WERI-Rb-1 (cell line): ENCODE measurements at regions not wholly inside any gene's neighbourhood (a gene's known extent, or its start where the extent isn't known, plus 50 kb on each side); places are given as distances from the start of the nearest gene placed in this dataset.

Experiments
- DNase-seq: peaks from one replicate; pipeline ENCODE4 v3.0.0-alpha.2; 2020
- H3K27ac ChIP-seq: fragments of 250-450 bp; sonication (Bioruptor Pico); 2 replicates; pipeline ENCODE4 v1.5.1; 2020; ENCODE audit warnings: mild to moderate bottlenecking, moderate library complexity
- H3K27me3 ChIP-seq: fragments of 250-450 bp; sonication (Bioruptor Pico); 2 replicates; pipeline ENCODE4 v1.5.1; 2021; ENCODE audit warnings: mild to moderate bottlenecking, low read depth, moderate library complexity; ENCODE audit not compliant: insufficient read depth, severe bottlenecking
- H3K36me3 ChIP-seq: fragments of 250-450 bp; sonication (Bioruptor Pico); 2 replicates; pipeline ENCODE4 v1.5.1; 2020; ENCODE audit warnings: mild to moderate bottlenecking, moderate library complexity
- H3K4me3 ChIP-seq: 2 replicates; pipeline ENCODE4 v1.5.1; 2011; ENCODE audit warnings: low read depth, mild to moderate bottlenecking, control low read depth, low read length
- H3K9me3 ChIP-seq: fragments of 250-450 bp; sonication (Bioruptor Pico); 2 replicates; pipeline ENCODE4 v1.5.1; 2021; ENCODE audit warnings: mild to moderate bottlenecking, moderate library complexity; ENCODE audit not compliant: severe bottlenecking
- TF ChIP-seq, protein P1 (sequence below): IDR thresholded peaks from 2 replicates; pipeline ENCODE4 v1.5.1; 2011; ENCODE audit warnings: low read depth, mild to moderate bottlenecking, control low read depth, inconsistent platforms, low read length

DNA sequence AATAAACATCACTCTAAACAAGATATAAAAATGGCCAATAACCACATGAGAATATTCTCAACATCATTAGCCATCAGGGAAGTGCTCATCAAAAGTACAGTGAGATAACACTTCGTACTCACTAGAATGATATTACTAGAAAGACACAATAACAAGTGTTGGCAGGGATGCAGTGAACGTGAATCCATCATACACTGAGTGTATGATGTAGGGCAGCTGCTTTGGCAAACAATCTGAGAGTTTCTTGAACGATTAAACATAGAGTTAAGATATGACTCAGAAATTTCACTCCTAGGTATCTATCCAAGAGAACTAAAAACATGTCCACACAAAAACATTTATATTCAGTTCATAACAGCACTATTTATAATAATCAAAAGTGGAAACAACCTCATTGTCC lies 368.9 kb downstream of the PID1 start:
- DNase-seq, result no peak
- no peaks in the 10 kb centered on the region for H3K9me3 ChIP-seq
- H3K27ac ChIP-seq, result no peak overlapping the region
- no peaks in the 10 kb centered on the region for H3K36me3 ChIP-seq
- peaks cover 12% of the 10 kb centered on the region for H3K27me3 ChIP-seq
- TF ChIP-seq, protein P1, sequence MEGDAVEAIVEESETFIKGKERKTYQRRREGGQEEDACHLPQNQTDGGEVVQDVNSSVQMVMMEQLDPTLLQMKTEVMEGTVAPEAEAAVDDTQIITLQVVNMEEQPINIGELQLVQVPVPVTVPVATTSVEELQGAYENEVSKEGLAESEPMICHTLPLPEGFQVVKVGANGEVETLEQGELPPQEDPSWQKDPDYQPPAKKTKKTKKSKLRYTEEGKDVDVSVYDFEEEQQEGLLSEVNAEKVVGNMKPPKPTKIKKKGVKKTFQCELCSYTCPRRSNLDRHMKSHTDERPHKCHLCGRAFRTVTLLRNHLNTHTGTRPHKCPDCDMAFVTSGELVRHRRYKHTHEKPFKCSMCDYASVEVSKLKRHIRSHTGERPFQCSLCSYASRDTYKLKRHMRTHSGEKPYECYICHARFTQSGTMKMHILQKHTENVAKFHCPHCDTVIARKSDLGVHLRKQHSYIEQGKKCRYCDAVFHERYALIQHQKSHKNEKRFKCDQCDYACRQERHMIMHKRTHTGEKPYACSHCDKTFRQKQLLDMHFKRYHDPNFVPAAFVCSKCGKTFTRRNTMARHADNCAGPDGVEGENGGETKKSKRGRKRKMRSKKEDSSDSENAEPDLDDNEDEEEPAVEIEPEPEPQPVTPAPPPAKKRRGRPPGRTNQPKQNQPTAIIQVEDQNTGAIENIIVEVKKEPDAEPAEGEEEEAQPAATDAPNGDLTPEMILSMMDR, result no peak
- no peak overlapping the region for H3K4me3 ChIP-seq

DNA sequence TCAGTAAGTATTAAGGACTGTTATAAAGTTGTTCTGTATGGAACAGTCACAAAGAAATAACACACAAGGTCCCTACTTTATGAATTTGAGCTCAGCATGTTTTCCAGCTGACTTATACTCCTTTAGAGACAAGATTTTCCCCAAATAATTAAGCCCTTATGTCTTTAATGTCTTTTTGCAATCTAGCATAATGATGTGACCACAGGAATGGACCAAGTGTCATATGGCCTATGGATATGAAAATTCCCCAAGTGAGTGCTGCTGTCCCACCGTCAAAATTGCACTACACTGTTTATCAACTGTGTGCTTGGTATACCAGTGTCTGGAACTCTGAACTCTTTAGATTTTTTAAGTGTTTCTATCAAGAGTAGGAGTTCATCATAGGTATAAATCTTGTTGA lies 369.6 kb downstream of the PID1 start:
- Histone ChIP-seq H3K9me3 (no peaks in the 10 kb centered on the region), H3K27ac (no peak overlapping the region), H3K36me3 (no peaks in the 10 kb centered on the region), H3K4me3 (no peak overlapping the region), H3K27me3 (peaks cover 12% of the 10 kb centered on the region)
- no peak for DNase-seq
- TF ChIP-seq, protein P1, result no peak

DNA sequence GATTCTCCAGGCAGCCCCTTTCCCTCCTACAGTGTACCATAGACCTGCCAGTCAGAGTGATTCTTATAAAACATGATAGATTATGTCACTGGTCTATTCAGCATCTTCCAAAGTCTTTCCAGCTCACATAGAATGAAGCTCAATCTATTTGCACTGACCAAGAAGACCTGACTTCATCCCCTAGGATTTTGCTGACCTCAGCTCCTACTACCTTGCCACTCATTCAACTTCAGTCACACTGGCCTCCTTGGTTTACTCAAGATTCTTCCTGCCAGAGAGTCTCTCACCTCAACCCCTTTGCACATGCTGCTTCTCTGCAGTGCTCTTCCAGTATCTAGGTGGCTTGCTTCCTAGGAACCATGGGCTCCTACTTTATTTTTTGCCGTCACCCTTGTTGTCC lies 392.9 kb downstream of the PID1 start:
- TF ChIP-seq, protein P1, result no peak
- no peak overlapping the region for H3K27ac ChIP-seq
- H3K4me3 ChIP-seq, result no peak overlapping the region
- no peaks in the 10 kb centered on the region for H3K27me3 ChIP-seq
- no peaks in the 10 kb centered on the region for H3K36me3 ChIP-seq
- no peak for DNase-seq
- H3K9me3 ChIP-seq, result no peaks in the 10 kb centered on the region

DNA sequence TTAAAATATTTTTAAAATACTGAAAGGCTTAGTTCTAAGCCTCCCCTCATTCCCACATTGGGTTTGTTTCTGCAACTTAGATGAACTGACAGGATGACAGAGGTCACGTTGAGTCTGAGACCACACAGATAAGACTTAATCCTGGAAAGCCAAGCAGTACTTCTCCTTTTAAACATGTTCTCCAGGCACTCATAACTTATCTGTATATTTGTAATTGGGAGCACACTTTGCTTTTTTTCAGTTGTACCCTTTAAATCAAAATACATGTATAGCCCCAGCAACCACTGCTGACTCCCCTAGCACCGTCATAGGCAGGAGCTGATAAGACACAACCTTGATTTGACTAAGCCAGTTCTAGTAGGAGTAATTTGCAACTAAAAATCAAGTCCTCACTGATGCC lies 394.8 kb downstream of the PID1 start:
- Histone ChIP-seq H3K27ac (no peak overlapping the region), H3K9me3 (no peaks in the 10 kb centered on the region), H3K27me3 (no peaks in the 10 kb centered on the region), H3K4me3 (no peak overlapping the region), H3K36me3 (no peaks in the 10 kb centered on the region)
- TF ChIP-seq, protein P1, result no peak
- no peak for DNase-seq

DNA sequence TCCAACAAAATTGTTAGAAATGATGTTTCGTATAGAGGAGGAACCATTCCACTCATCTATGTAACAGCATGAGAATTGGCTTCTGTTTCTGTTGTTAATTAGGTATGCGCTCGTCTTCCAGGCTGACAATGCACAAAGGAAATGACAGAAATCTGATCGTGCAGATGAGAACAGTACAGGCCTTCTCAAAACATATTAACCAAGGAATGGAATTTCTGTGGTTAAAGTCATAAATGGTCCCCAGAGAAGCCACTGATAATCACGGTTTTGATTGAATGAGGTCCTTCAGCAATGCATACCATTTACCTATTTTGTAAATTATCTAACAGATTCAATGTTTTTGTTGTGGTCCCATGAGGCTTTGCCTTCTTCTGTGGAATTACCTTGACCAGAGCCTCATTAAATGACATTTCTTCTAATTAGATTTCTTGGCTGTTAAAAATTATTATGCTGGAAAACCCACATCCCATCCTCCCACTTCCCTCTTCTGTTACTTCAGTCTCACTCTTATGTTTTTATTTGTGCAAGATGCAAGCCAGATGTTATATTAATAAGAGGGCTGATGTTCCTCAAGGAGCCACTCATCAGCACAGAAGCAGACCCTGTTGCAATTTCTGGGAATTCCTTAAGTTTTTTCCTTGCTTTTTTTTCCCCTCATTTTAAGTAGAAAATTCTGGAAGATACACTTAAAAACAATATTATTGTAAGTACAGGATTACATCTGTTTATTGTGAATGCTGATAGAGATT lies 395.8 kb downstream of the PID1 start:
- H3K9me3 ChIP-seq, result no peaks in the 10 kb centered on the region
- no peak for DNase-seq
- TF ChIP-seq, protein P1, result no peak
- H3K36me3 ChIP-seq, result no peaks in the 10 kb centered on the region
- no peak overlapping the region for H3K27ac ChIP-seq
- H3K4me3 ChIP-seq, result no peak overlapping the region
- H3K27me3 ChIP-seq, result no peaks in the 10 kb centered on the region

DNA sequence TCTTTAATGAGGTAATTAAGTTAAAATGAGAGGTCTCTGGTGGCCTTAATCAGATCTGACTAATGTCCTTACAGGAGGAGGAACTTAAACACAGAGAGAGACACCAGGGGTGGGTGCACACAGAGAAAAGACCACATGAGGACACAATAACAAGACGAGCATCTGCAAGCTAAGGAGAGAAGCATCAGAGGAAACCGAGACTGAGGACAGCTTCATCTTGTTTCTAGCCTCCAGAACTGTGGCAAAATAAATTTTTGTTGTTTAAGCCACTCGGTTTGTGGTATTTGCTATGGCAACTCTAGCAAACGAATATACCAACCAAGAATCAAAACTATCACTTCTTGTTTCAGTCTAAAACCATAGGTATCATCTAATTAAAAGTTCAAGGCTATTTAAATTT lies 400.1 kb downstream of the PID1 start:
- no peak overlapping the region for H3K4me3 ChIP-seq
- TF ChIP-seq, protein P1, result no peak
- DNase-seq, result no peak
- H3K27me3 ChIP-seq, result no peaks in the 10 kb centered on the region
- no peak overlapping the region for H3K27ac ChIP-seq
- no peaks in the 10 kb centered on the region for H3K9me3 ChIP-seq
- no peaks in the 10 kb centered on the region for H3K36me3 ChIP-seq
